SK-N-SH treated with all-trans-retinoic acid at 6 μM for 48 hours (cell line): ENCODE measurements at regions not wholly inside any gene's neighbourhood (a gene's known extent, or its start where the extent isn't known, plus 50 kb on each side); places are given as distances from the start of the nearest gene placed in this dataset.

ENCODE experiments used
- ARNTL ChIP-seq: fragments of 450-650 bp; formaldehyde crosslinking; IDR thresholded peaks from 2 replicates; pipeline ENCODE4 v1.5.0; 2020; ENCODE audit warnings: low read depth, mild to moderate bottlenecking, moderate library complexity, borderline replicate concordance
- CREB5 ChIP-seq: fragments of 250-450 bp; sonication (Bioruptor Pico); IDR thresholded peaks from 2 replicates; pipeline ENCODE4 v1.5.1; 2020; ENCODE audit warnings: low read depth, mild to moderate bottlenecking, moderate library complexity
- PATZ1 ChIP-seq: fragments of 250-450 bp; sonication (Bioruptor Pico); IDR thresholded peaks from 2 replicates; pipeline ENCODE4 v1.8.0; 2020; ENCODE audit warnings: mild to moderate bottlenecking, moderate library complexity, borderline replicate concordance
- RARB ChIP-seq: fragments of 250-450 bp; sonication (Bioruptor Pico); IDR thresholded peaks from 2 replicates; pipeline ENCODE4 v1.8.0; 2021; ENCODE audit warnings: mild to moderate bottlenecking, moderate library complexity
- ZFP30 ChIP-seq: fragments of 450-650 bp; formaldehyde crosslinking; IDR thresholded peaks from 2 replicates; pipeline ENCODE4 v1.5.0; 2022; ENCODE audit warnings: mild to moderate bottlenecking, moderate library complexity

- TF ChIP-seq ZFP30 (CRISPR knock-in tag) = no peak
- TF ChIP-seq ARNTL (CRISPR knock-in tag) = no peak
- TF ChIP-seq CREB5 (CRISPR knock-in tag) = no peak
- TF ChIP-seq RARB (CRISPR knock-in tag) = no peak
- TF ChIP-seq PATZ1 (CRISPR knock-in tag) = no peak
These were observed 123.6 kb upstream of the LHX8 start for GRCh38 chr1:75010547-75010946.
